ENCODE measurements at regions not wholly inside any gene's neighbourhood (a gene's known extent, or its start where the extent isn't known, plus 50 kb on each side); places are given as distances from the start of the nearest gene placed in this dataset.

- no peak overlapping the region for H3K27ac ChIP-seq (ENCODE audit: low read depth in 2 of 2, low read length in 1 of 2)
- TF ChIP-seq RXRA (IDR thresholded peaks at IDR 0.05; ENCODE audit: borderline replicate concordance, low read depth): no peak
- no peak for TF ChIP-seq NRF1 (IDR thresholded peaks at IDR 0.05; ENCODE audit: low read depth, low read length)
- no peak for TF ChIP-seq FOXJ3 (CRISPR knock-in tag; IDR thresholded peaks at IDR 0.05)
- TF ChIP-seq NFIC (IDR thresholded peaks at IDR 0.05; ENCODE audit: borderline replicate concordance): no peak
- TF ChIP-seq FOSL2 (IDR thresholded peaks at IDR 0.05; ENCODE audit: borderline replicate concordance, low read depth): no peak
- TF ChIP-seq GABPA (IDR thresholded peaks at IDR 0.05; ENCODE audit: low read depth): no peak
- no peak for TF ChIP-seq USF1 (IDR thresholded peaks at IDR 0.05; ENCODE audit: borderline replicate concordance, low read depth)
- TF ChIP-seq, protein P1, sequence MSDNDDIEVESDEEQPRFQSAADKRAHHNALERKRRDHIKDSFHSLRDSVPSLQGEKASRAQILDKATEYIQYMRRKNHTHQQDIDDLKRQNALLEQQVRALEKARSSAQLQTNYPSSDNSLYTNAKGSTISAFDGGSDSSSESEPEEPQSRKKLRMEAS (IDR thresholded peaks at IDR 0.05; ENCODE audit: low read depth): no peak
- TF ChIP-seq SMC3 (IDR thresholded peaks at IDR 0.05; ENCODE audit: low read depth, low read length): no peak
- TF ChIP-seq POLR2AphosphoS5 (IDR thresholded peaks at IDR 0.05; ENCODE audit: low read depth, low read length): no peak
- ChIA-PET POLR2A (no interaction called here), CTCF (no interaction called here)
- no peak overlapping the region for H3K4me3 ChIP-seq (ENCODE audit: low read depth in 2 of 2, low read length in 1 of 2)
- no peaks in the 10 kb centered on the region for H3K9me3 ChIP-seq
- no peaks in the 10 kb centered on the region for H3K27me3 ChIP-seq (ENCODE audit: insufficient read depth)
- WGBS (ENCODE audit: low lambda C conversion rate): 28% methylated on average over 8 of the region's 8 CpGs
- no peak for DNase-seq
- H3K9me2 ChIP-seq: no peaks in the 10 kb centered on the region
- no peak overlapping the region for H2AFZ ChIP-seq (ENCODE audit: low read depth)
- no peaks in the 10 kb centered on the region for H3K36me3 ChIP-seq (replicated peaks in 1 of 2; ENCODE audit: control insufficient read depth in 1 of 2, insufficient read depth in 2 of 2, low read length in 1 of 2)
- no peaks in the 10 kb centered on the region for H3F3A ChIP-seq (replicated peaks; ENCODE audit: insufficient read depth)
- no peaks in the 10 kb centered on the region for H3K79me2 ChIP-seq (ENCODE audit: insufficient read depth)
- H4K20me1 ChIP-seq (ENCODE audit: insufficient read depth): no peaks in the 10 kb centered on the region
- H3K9ac ChIP-seq: no peak overlapping the region
- H3K4me2 ChIP-seq: no peak overlapping the region
- no peaks in the 10 kb centered on the region; a peak in 1 of 4 replicates for H3K4me1 ChIP-seq (ENCODE audit: control insufficient read depth in 1 of 2, insufficient read depth in 2 of 2, low read depth in 1 of 2, low read length in 1 of 2)
Measured at GRCh38 chr6:167474171-167474570, 149.3 kb downstream of the TTLL2 start.

DNA sequence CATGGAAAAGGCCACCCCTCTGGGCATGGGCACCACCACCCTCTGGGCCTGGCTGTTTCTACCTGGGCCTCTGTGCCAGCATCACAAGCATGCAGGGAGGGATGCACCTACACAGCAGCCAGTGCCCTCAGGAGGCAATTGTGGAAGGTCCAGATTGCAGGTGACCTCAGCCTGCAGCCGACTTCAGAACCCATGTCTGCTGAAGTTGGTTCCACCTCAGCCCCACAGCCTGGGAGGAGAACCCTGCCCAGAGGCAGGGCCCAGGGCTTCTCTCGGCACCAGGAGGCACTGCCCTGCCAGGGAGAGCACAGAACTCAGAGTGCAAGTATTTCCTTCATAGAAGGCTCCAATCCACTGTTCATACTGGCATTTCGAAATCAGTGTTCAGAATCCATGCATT lies 149.8 kb downstream of the TTLL2 start:
- Histone ChIP-seq H4K20me1 (ENCODE audit: insufficient read depth) (no peaks in the 10 kb centered on the region), H3K4me3 (ENCODE audit: low read depth in 2 of 2, low read length in 1 of 2) (no peak overlapping the region), H3K4me2 (no peak overlapping the region), H2AFZ (ENCODE audit: low read depth) (no peak overlapping the region), H3K9me3 (no peaks in the 10 kb centered on the region), H3F3A (replicated peaks; ENCODE audit: insufficient read depth) (no peaks in the 10 kb centered on the region), H3K4me1 (ENCODE audit: control insufficient read depth in 1 of 2, insufficient read depth in 2 of 2, low read depth in 1 of 2, low read length in 1 of 2) (no peaks in the 10 kb centered on the region; a peak in 1 of 4 replicates), H3K9ac (no peak overlapping the region), H3K27ac (ENCODE audit: low read depth in 2 of 2, low read length in 1 of 2) (no peak overlapping the region), H3K79me2 (ENCODE audit: insufficient read depth) (no peaks in the 10 kb centered on the region), H3K36me3 (replicated peaks in 1 of 2; ENCODE audit: control insufficient read depth in 1 of 2, insufficient read depth in 2 of 2, low read length in 1 of 2) (no peaks in the 10 kb centered on the region), H3K27me3 (ENCODE audit: insufficient read depth) (no peaks in the 10 kb centered on the region), H3K9me2 (no peaks in the 10 kb centered on the region)
- 16% methylated on average over 2 of the region's 3 CpGs for WGBS (ENCODE audit: low lambda C conversion rate)
- TF ChIP-seq JUND (IDR thresholded peaks at IDR 0.05) (no peak), RAD21 (IDR thresholded peaks at IDR 0.05; ENCODE audit: low read length) (no peak), IRF3 (IDR thresholded peaks at IDR 0.05; ENCODE audit: low read depth, low read length) (no peak), REST (IDR thresholded peaks at IDR 0.05; ENCODE audit: low read depth, low read length) (no peak), EP300 (IDR thresholded peaks at IDR 0.05; ENCODE audit: borderline replicate concordance in 1 of 2, low read depth in 1 of 2, low read length in 1 of 2) (no peak), GABPA (IDR thresholded peaks at IDR 0.05; ENCODE audit: low read depth) (no peak), TAF1 (IDR thresholded peaks at IDR 0.05; ENCODE audit: borderline replicate concordance, low read depth, low read length) (no peak), TEAD4 (IDR thresholded peaks at IDR 0.05; ENCODE audit: borderline replicate concordance, insufficient read depth) (no peak), CHD2 (IDR thresholded peaks at IDR 0.05; ENCODE audit: low read length, partially characterized antibody) (no peak), RXRA (IDR thresholded peaks at IDR 0.05; ENCODE audit: borderline replicate concordance, low read depth) (no peak), RCOR1 (IDR thresholded peaks at IDR 0.05; ENCODE audit: low read length) (no peak), TCF12 (IDR thresholded peaks at IDR 0.05) (no peak), FOSL2 (IDR thresholded peaks at IDR 0.05; ENCODE audit: borderline replicate concordance, low read depth) (no peak)
- TF ChIP-seq, protein P2, sequence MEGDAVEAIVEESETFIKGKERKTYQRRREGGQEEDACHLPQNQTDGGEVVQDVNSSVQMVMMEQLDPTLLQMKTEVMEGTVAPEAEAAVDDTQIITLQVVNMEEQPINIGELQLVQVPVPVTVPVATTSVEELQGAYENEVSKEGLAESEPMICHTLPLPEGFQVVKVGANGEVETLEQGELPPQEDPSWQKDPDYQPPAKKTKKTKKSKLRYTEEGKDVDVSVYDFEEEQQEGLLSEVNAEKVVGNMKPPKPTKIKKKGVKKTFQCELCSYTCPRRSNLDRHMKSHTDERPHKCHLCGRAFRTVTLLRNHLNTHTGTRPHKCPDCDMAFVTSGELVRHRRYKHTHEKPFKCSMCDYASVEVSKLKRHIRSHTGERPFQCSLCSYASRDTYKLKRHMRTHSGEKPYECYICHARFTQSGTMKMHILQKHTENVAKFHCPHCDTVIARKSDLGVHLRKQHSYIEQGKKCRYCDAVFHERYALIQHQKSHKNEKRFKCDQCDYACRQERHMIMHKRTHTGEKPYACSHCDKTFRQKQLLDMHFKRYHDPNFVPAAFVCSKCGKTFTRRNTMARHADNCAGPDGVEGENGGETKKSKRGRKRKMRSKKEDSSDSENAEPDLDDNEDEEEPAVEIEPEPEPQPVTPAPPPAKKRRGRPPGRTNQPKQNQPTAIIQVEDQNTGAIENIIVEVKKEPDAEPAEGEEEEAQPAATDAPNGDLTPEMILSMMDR (IDR thresholded peaks at IDR 0.05): no peak
- DNase-seq: no peak
- POLR2A ChIA-PET: no interaction called here
- CTCF ChIA-PET: no interaction called here

Measured in SK-N-SH (cell line).